C4-2B (cell line): ENCODE measurements at regions not wholly inside any gene's neighbourhood (a gene's known extent, or its start where the extent isn't known, plus 50 kb on each side); places are given as distances from the start of the nearest gene placed in this dataset.

Experiments
- CTCF ChIP-seq: fragments of 450-650 bp; conservative IDR thresholded peaks from 2 replicates; pipeline ENCODE4 v1.5.1; 2017; ENCODE audit warnings: mild to moderate bottlenecking
- ZFX ChIP-seq: fragments of 450-650 bp; IDR thresholded peaks from 2 replicates; pipeline ENCODE4 v1.6.1; 2017

- TF ChIP-seq CTCF (no peak), ZFX (no peak)
These were observed 256.2 kb upstream of the IRAK1BP1 start for GRCh38 chr6:78611102-78611620.
